Breast epithelium (tissue), 3 donors: ENCODE measurements at regions not wholly inside any gene's neighbourhood (a gene's known extent, or its start where the extent isn't known, plus 50 kb on each side); places are given as distances from the start of the nearest gene placed in this dataset.

Source experiments
- CTCF ChIP-seq, 3 donors: fragments of 450-650 bp; IDR thresholded peaks; one replicate each; pipeline ENCODE4 v1.5.1; 2016 to 2017; ENCODE audit warnings: antibody characterized with exemption in 3 of 3, mild to moderate bottlenecking in 3 of 3, moderate library complexity in 3 of 3
- POLR2AphosphoS5 ChIP-seq, 3 donors: sonication (generic); formaldehyde crosslinking; IDR thresholded peaks; one replicate each; pipeline ENCODE4 v1.6.1; 2017; ENCODE audit warnings: antibody characterized with exemption in 3 of 3

- TF ChIP-seq CTCF (IDR thresholded peaks at IDR 0.05) (no peak), POLR2AphosphoS5 (IDR thresholded peaks at IDR 0.05) (no peak)
These were observed 615.8 kb upstream of the MGMT start for GRCh38 chr10:128851281-128851680.
